PFSK-1 (cell line): ENCODE measurements at regions not wholly inside any gene's neighbourhood (a gene's known extent, or its start where the extent isn't known, plus 50 kb on each side); places are given as distances from the start of the nearest gene placed in this dataset.

Source experiments
- FOXP2 ChIP-seq: optimal IDR thresholded peaks from 2 replicates; pipeline ENCODE3; 2011; ENCODE audit warnings: borderline replicate concordance, control low read depth, inconsistent platforms; ENCODE audit not compliant: insufficient read depth; ENCODE audit errors: extremely low read length, extremely low read depth
- POLR2AphosphoS5 ChIP-seq: IDR thresholded peaks from 2 replicates; pipeline ENCODE4 v1.6.1; 2012; ENCODE audit warnings: low read depth, mild to moderate bottlenecking, control low read depth, low read length, moderate library complexity
- SIN3A ChIP-seq: IDR thresholded peaks from 2 replicates; pipeline ENCODE4 v1.6.1; 2012; ENCODE audit warnings: mild to moderate bottlenecking, low read length, moderate library complexity, borderline replicate concordance; ENCODE audit not compliant: insufficient read depth
- TAF1 ChIP-seq: IDR thresholded peaks from 2 replicates; pipeline ENCODE4 v1.6.1; 2012; ENCODE audit warnings: low read length, control low read depth, borderline replicate concordance; ENCODE audit not compliant: insufficient read depth
- TF ChIP-seq, protein P1 (sequence below), 2 experiments: IDR thresholded peaks; 2 replicates each; pipeline versions ENCODE4 v1.6.1 to v1.8.0; 2011 to 2012; ENCODE audit warnings: low read depth in 2 of 2, low read length in 2 of 2, control low read depth in 1 of 2, inconsistent platforms in 1 of 2, mild to moderate bottlenecking in 1 of 2, moderate library complexity in 1 of 2; ENCODE audit not compliant: insufficient read depth in 1 of 2

DNA sequence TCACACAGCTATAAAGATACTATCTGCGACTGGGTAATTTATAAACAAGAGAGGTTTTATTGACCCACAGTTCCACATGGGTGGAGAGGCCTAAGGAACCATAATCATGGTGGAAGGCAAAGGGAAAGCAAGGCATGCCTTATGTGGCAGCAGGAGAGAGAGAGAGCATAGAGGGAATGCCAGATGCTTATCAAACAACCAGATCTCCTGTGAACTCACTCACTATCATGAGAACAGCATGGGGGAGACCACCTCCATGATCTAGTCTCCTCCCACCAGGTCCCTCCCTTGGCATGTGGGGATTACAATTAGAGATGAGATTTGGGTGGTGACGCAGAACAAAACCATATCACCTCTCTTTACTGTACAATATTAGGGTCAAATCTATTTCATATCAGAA is 1101.6 kb upstream of the RAG2 start:
- TF ChIP-seq SIN3A: no peak
- TF ChIP-seq POLR2AphosphoS5: no peak
- TF ChIP-seq, protein P1, sequence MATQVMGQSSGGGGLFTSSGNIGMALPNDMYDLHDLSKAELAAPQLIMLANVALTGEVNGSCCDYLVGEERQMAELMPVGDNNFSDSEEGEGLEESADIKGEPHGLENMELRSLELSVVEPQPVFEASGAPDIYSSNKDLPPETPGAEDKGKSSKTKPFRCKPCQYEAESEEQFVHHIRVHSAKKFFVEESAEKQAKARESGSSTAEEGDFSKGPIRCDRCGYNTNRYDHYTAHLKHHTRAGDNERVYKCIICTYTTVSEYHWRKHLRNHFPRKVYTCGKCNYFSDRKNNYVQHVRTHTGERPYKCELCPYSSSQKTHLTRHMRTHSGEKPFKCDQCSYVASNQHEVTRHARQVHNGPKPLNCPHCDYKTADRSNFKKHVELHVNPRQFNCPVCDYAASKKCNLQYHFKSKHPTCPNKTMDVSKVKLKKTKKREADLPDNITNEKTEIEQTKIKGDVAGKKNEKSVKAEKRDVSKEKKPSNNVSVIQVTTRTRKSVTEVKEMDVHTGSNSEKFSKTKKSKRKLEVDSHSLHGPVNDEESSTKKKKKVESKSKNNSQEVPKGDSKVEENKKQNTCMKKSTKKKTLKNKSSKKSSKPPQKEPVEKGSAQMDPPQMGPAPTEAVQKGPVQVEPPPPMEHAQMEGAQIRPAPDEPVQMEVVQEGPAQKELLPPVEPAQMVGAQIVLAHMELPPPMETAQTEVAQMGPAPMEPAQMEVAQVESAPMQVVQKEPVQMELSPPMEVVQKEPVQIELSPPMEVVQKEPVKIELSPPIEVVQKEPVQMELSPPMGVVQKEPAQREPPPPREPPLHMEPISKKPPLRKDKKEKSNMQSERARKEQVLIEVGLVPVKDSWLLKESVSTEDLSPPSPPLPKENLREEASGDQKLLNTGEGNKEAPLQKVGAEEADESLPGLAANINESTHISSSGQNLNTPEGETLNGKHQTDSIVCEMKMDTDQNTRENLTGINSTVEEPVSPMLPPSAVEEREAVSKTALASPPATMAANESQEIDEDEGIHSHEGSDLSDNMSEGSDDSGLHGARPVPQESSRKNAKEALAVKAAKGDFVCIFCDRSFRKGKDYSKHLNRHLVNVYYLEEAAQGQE (IDR thresholded peaks at IDR 0.05; ENCODE audit: insufficient read depth in 1 of 2, low read depth in 2 of 2, low read length in 2 of 2): no peak
- no peak for TF ChIP-seq TAF1
- TF ChIP-seq FOXP2: no peak
